HG03575 (cell line): ENCODE measurements at regions not wholly inside any gene's neighbourhood (a gene's known extent, or its start where the extent isn't known, plus 50 kb on each side); places are given as distances from the start of the nearest gene placed in this dataset.
"Not testable (repeated sequence)": the region's sequence is repeated elsewhere in the genome, so short reads cannot be mapped to it uniquely, and the experiment has no call there.

Source experiments
- ATAC-seq: cut with Tn5 transposase; IDR thresholded peaks from one replicate; pipeline ENCODE4 v1.9.1; 2021; ENCODE audit not compliant: unreplicated experiment, insufficient number of reproducible peaks, low FRiP score; ENCODE audit errors: extremely low read depth

DNA sequence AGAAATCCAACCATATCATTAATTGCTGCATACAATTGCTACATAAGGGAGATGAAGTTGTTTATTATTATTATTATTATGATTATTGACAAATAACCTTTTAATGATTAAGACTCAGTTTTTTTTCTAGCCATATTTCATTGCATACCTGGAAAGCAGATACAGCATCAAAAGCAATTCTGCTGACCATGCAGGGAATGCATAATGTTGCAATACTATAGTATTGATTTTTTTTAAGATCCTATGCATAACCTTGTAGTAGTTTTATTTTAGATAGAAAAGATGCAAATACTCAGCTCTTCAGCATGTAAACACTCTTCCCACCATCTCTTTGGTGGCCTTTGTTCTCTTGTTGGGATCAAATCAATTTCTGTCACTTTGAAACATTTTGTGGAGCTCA lies 300.9 kb upstream of the MAP3K7 start:
- ATAC-seq, result no peak

DNA sequence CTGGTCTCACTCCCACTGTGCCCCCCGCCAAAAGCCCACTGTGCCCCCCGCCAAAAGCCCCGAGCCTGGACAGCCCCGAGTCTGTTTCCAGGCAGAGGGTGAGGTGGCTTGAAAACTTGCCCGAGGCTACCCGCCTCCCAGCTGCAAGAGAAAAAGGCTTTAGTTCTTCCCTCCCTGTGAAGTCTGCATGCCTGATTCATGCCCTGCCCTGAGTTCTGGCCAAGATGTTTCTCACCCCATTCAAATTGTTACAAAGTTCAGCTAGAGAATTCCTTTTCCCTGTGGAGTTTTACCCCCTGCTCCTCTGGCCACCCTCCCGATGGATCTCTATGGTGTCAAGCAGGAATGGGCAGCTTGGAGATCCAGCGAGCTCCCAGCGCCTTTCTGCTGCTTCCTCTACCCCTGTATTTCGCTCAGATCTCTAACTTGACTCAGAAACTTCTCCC lies 298.8 kb upstream of the MAP3K7 start:
- no peak for ATAC-seq

DNA sequence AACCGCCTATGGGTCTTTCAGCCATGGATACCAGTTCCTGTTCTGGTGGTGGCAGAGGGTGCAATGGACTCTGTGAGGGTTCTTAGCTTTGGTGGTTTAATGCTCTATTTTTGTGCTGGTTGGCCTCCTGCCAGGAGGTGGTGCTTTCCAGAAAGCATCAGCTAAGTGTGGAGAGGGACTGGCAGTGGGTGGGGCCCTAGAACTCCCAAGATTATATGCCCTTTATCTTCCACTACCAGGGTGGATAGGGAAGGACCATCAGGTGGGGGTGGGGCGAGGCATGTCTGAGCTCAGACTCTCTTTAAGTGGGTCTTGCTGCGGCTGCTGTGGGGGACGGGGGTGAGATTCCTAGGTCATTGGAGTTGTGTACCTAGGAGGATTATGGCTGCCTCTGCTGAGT lies 298.3 kb upstream of the MAP3K7 start:
- not testable (repeated sequence) for ATAC-seq

DNA sequence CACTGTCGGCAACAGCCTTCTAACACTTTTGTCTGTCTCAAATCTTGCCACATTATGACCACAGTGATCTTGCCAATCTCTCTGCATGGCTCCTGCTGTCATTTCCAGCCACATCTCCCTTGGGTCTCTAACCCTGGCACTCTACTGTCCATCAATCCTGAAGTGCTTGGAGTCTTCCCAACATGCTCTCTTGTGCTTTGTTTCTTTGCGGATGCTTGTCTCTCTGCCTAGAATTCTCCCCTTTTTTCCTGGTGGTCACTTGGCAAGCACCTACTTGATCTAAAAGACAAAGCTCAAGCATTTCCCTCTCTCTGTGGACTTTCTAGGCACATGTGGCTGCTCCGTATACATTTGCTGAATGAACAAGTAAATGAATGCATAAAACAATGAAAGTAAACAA lies 290.7 kb upstream of the MAP3K7 start:
- no peak for ATAC-seq

DNA sequence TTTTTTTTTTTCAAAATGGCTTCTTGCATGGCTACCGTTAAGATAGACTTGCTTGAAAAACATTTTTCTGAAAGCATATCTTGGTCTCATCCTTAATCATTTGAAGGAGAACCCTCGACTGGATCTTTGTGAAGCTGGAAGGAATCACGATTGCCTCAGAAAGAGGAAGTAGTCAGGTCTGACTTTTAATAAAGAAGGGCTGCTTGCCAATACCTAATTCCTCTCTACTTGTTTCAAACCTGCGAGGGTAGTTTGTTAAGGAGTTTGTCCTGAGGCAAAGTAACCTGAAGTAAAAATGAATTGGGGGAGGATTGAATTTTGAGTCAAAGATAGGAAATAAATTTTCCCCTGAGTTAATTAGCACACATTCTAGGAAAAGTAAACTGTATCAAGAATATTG lies 288.1 kb upstream of the MAP3K7 start:
- ATAC-seq, result no peak

DNA sequence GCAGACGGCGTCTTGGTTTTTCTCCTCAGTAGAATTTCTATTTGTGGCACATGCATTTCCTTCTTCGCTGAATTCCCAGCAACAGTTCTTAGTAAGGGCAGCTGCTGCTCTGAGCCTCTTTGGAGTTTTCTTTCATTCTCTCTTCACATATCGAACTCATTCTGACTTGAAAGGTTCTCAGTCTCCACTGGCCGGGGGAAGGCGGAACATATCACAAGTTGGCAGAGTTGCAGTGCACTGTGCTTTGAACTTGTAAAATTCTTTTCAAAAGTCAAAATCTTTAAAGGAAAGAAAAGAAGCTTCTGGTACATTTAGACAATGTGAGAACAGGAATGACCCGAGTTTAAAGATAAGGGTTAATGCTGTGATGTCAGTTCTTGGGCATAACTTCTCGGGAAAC lies 286.1 kb upstream of the MAP3K7 start:
- no peak for ATAC-seq

DNA sequence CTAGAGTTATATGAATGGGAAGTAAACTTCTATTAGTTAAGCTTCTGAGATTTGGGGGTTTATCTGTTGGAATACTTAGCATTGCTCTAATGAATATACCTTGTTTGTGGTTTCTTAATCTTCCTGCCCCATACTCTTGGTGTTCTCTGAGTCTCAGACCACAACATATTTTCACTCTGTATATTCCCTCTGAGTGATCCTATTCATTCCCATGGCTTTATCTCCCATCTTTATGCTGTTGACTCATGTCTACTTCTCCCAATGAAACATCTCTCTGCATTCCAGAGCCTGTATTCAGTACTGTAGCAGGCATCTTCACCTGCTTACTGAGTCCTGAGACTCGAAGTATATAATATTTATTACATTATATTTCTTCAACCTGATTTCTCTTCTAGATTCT lies 283.7 kb upstream of the MAP3K7 start:
- no peak for ATAC-seq

DNA sequence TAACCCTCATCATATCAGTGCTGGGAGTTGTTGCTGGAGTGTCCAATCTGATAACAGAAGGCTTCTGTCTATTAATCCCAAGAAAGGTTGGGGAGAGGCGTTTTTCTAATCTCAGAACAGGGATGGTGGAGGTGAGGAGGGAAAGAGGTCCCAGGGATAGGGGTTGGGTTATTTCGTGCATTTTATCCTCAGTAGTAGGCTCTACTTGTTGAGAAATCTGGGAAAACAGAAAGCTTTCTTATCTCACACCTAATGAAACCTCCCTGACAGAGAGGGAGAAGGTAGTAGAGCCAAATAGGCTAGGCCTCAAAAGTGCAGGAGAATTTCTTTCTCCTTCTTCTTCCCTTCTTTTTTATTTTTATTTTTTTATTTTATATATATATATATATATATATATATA lies 281.8 kb upstream of the MAP3K7 start:
- ATAC-seq, result no peak

DNA sequence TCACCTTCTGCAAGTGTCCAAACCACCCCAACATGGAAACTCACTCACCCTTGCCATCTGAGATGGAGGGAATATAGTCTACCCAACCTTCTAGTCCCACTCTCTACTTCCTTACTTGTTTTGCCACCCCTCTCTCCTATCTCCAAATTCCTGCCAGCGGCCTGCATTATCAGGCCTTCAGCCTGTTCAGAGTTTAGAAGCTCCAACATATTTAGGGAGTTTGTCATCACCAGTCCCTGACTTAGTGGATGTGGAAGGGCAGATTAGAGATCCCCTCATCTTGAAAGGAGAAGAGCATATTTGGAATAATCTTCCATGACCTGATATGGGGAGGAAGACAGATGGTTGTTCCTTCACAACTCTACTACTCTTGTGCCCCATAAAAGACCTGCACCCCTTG lies 281.4 kb upstream of the MAP3K7 start:
- no peak for ATAC-seq

DNA sequence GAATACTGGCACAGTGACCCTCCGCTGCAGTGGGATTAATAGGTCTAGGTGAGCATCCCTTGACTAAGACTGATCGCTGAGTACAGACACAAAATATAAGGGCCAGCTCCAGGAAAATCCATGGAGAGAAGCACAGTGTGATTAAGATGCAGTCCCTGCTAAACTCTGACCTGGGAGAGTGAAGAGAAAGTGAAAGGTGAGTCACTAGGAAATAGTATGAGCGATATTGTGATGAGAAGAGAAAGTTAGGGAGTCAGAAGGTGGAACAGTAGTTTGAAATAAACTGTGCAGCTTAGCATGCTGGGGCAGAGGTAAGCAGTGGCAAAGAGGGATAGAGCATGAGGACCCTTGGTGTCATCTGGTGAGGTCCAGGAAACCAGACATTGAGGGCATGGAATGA lies 278.6 kb upstream of the MAP3K7 start:
- no peak for ATAC-seq

DNA sequence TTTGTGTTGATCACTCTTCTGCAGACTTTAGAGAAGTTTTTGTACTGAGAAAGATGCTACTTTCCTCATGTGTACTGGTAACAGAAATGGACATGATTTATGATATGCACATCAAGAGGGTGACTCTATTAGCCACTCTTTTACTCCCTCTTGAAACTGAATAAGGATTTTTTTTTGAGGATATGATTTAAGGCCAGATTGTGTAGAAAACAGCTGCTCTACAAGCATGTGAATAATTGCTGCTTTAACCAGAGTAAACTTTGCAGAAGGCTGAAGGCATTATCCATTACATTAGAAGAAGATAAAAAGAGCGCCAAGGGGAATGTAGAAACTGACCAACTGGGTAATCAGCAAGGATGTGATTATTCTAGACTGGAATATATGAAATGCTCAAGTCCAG lies 276.2 kb upstream of the MAP3K7 start:
- no peak for ATAC-seq

DNA sequence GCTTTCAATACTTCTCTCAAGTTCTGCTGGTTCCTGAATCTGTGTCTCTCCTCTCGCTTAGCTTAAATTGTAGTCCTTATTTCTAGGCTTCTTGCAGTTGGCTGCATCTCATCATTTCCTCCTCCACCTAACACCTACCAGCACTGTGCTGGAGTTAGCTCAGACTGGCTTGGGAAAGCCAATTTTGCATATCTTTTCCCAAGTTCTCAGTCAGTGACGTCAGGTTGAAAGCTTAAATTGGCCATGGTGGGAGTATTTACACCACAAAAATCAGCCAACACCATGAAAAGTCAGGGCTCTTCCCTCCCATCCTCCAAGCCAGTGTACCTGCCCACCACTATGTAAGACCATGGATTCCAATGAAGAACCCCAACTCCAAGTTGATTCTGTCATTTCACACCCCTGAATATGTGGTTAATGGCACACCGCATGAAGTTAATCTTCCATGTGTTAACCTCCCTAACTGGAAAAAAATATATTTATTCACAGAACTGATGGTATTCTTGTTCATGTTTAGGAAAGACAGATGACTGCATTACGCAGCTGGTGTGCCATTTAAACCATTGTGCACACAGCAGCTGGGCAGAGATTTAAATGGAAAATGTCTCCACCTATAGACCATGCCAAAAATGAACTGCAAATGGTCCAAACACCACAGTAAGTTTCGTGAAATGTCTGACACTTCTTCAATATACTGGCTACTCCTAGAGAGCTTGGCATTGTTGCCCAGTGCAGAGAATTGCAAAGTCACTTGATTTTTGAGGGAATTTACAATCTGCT lies 274.1 kb upstream of the MAP3K7 start:
- no peak for ATAC-seq

DNA sequence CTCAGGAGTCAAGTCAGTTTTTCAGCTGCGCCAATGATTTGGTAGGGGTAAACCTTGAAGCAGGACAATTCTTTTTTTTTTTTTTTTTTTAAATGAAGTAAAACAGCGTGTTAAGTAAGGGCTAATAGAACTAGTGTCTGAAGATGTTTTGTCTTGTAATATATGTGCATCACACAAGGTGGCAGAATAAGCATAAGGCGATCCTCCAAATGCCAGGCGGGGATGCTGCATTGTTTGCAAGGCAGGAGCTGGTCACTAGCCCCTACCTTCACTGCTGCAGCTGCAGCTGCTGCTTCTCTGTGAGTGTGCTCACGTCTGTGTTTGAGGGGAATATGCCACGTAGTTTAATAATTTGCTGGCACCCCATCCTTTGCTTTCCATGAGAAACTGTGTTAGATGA lies 272.7 kb upstream of the MAP3K7 start:
- ATAC-seq, result no peak

DNA sequence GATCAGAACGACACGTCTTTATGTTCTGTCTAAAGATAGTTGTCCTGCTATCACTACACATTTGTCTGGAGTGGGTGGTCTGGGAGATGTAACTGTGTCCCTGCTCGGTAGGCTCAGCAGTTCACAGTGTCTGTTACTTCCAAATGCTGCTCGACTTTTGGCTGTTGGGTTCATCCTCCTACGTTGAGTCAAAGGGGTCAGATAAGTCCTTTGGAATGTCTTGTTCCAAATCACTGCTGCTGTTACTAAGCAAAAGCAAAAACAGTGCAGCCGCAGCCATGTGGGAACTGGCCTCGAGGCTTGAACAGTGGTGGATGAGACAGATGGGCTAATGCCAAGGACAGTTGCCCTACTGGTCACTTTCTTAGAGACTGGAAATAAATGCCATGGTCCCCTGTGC lies 272.2 kb upstream of the MAP3K7 start:
- no peak for ATAC-seq

DNA sequence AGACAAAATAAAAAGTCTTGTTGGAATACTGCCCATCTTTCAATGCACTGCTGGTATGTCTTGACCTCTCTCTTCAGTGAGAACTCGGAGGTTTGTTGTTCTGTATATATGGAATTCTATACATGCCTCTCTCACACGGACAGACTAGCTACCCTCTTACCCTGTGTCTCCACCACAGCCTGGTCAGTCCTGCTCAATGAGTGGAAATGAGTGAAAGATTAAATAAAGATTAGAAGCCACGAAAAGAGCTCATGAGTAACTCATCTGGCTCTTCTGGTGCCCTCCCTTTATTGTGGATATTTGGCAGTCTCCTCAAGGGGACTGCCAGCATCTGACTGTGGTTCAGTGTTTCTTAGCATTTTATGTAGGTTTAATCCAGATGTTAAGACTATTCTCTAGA lies 262.8 kb upstream of the MAP3K7 start:
- ATAC-seq, result no peak

DNA sequence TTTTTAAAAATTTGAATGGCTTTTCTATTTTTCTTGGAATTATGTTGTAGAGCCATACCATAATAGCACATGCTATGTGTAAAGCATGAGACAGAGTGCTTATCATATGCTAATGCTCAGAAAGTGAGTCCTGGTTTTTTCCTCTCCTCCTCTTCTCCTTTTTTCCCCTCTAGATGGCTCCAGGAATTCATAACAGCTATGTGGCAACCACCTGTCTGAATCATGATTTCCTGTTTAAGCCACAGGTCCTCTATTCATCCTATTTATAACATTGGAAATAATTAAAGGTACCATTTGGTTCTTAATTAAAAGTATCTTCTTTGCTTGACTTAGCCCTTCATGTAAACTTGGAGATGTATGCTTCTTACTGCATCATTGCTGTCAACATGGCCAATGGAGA lies 260.0 kb upstream of the MAP3K7 start:
- no peak for ATAC-seq

DNA sequence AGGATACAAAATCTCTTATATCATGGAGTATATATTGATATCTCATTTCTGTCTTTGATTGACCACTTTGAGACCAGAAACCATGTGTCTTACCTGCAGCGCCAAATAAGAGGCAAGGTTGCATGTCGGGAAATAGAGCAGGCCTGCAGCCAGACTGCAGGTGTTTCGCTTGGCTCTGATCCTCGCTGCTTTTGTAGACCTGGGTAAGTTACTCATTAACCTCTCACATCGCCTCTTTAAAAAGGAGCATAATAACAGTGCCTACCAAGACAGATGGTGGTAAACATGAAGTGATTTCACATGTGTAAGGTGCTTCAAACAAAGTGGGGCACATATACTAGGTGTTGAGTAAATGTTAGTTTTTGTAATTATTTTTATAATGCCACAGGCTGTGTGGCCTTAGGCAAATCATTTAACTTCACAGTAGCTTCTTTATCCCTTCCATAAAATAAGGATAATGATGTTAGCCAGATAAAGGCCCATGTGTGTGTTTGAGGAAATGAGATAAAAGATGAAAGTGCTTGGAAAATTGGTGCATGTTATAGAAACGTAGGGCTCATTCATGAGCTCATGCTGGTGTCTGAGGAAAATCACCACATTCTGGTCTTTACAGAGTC lies 248.8 kb upstream of the MAP3K7 start:
- no peak for ATAC-seq

DNA sequence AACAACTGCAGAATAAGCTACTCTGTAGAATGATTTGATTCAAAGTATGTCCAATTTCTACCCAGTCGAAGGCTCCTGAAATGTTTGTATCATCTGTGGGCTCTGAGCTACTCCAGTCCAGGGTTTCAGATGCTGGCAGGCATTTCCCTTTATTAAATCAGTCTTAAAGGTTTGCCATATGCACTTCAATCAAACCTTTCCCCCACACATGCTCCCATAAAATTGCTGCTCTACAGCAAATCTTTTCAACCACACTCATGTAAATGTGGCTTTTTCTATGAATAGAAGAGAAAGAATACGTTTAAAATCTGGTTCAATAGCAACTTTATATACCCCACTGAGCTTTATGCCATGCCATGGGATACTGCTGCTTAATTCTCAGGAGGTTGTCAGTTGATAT lies 242.4 kb upstream of the MAP3K7 start:
- ATAC-seq, result no peak

DNA sequence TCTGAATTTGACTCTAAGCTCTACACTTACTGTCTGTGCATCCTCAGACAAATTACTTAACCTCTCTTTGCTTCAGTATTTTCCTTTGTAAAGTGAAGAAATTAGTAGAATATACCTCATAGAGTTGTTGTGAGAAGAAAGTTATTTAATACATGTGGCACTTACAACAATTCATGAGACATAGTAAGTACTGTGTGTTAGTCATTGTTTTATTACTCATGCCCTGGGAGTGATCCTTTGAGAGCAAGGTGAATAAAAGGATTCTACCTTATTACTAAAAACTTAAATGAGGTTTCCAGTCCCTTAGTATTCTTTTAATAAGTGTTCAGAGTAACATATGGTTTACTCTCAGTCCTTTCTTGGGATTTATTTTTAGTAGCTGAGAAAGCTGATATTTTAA lies 233.6 kb upstream of the MAP3K7 start:
- no peak for ATAC-seq

DNA sequence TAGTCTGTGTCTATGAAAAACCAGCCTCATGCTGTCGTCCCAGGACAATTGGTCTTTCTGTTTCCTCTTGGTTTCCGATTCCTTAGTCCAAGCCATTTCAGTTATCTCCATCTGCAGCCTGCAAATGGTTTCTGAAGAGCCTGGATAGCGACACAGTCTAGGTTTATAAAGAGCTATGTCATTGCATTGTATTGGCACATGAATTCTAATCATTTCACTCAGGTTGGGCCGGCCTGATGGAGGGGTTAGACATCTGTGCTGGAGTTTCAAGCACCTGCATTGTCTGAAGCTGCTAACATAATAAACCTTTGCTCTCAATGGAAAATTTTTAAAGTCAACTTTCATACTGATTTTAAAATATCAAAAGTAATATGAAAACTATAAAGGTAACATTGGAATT lies 232.6 kb upstream of the MAP3K7 start:
- no peak for ATAC-seq

DNA sequence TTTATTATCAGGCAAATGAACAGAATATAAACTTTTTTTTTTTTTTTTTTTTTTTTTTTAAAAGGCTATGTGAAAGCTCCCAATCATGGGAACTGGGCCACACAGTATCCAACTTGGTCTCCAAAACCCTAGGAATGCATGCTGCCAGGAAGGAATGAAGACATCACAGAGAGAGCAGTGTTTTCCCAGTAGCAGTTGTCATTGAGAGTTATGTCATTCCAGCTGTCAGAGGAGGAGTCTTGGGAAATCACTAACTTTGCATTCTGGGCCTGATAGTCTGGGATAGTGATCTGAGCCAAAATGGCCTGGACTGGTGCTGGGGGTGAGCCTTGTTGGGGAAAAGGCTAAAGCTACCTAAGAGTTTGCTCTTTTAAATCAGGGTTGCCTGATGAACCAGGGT lies 231.3 kb upstream of the MAP3K7 start:
- ATAC-seq, result no peak
